Stimulated activated naive CD8-positive, alpha-beta T cell treated with anti-CD3 and anti-CD28 coated beads, Interleukin-15, amount 100 ng/mL, for 72 hours (primary cell): ENCODE measurements at regions not wholly inside any gene's neighbourhood (a gene's known extent, or its start where the extent isn't known, plus 50 kb on each side); places are given as distances from the start of the nearest gene placed in this dataset.

Experiments
- ATAC-seq: fragments of 150-1000 bp; cut with Tn5 transposase; 2 replicates; pipeline ENCODE4 v1.10.0; 2021; ENCODE audit warnings: mild to moderate bottlenecking, moderate library complexity
- DNase-seq, 2 donors: peaks; one replicate each; pipeline ENCODE4 v3.0.0; 2021 to 2022
- H3K27ac Mint-ChIP-seq, 2 donors: one replicate each; pipeline ENCODE4 v1.8.0; 2022; ENCODE audit warnings: mild to moderate bottlenecking in 2 of 2, mixed read lengths in 2 of 2, moderate library complexity in 2 of 2
- H3K27me3 Mint-ChIP-seq: one replicate; pipeline ENCODE4 v1.8.0; 2022; ENCODE audit warnings: mixed read lengths
- H3K4me1 Mint-ChIP-seq: one replicate; pipeline ENCODE4 v1.8.0; 2022; ENCODE audit warnings: mild to moderate bottlenecking, mixed read lengths
- H3K4me3 Mint-ChIP-seq, 2 donors: one replicate each; pipeline ENCODE4 v1.8.0; 2022; ENCODE audit warnings: mild to moderate bottlenecking in 2 of 2, mixed read lengths in 2 of 2, moderate library complexity in 1 of 2
- H3K9me3 Mint-ChIP-seq, 2 donors: one replicate each; pipeline ENCODE4 v1.8.0; 2022; ENCODE audit warnings: mixed read lengths in 2 of 2

DNA sequence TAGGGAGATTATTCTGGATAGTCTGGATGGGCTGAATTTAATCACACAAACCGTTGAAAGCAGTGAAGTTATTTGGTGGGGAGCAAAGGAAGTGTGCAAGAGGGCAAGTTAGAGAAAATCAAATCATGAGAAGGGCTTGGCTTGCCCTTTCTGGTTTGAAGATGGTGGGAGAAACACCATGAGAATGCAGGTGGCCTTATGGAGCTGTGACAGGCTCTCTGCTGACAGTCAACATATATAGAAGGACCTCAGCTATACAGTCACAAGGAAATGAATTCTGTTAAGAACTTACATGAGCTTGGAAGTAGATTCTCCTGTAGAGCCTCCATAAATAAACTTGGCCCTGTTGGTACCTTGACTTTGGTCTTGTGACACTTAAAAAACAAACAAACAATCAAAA lies 72.3 kb downstream of the GMNC start:
- Mint-ChIP-seq H3K9me3 (peaks cover 0 to 5% of the 10 kb centered on the region in 2 donors), H3K27ac (no peak overlapping the region), H3K4me3 (no peak overlapping the region), H3K27me3 (no peaks in the 10 kb centered on the region), H3K4me1 (no peaks in the 10 kb centered on the region)
- no peak for DNase-seq
- no peak for ATAC-seq

DNA sequence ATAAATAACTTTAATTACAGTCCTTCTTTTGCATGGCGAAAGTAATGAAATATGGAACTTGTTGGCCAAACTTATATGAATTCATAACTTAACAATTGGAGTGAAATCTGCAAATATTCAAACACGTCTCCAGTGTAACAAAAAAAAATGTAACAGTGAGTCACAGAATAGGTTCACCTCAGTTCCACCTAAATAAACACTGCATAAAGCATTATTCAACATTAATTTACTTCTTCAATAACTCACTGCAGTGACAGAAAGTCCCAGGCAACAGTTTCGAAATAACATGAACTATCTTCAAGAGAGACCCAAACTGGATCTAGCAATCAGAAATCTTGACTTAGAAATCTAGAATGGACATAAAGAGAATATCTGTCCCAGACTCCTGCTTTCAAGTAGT lies 75.6 kb downstream of the GMNC start:
- DNase-seq = no peak
- peaks cover 0 to 5% of the 10 kb centered on the region in 2 donors for H3K9me3 Mint-ChIP-seq
- no peak for ATAC-seq
- no peaks in the 10 kb centered on the region for H3K4me1 Mint-ChIP-seq
- H3K4me3 Mint-ChIP-seq = no peak overlapping the region
- H3K27ac Mint-ChIP-seq = no peak overlapping the region
- H3K27me3 Mint-ChIP-seq = no peaks in the 10 kb centered on the region

DNA sequence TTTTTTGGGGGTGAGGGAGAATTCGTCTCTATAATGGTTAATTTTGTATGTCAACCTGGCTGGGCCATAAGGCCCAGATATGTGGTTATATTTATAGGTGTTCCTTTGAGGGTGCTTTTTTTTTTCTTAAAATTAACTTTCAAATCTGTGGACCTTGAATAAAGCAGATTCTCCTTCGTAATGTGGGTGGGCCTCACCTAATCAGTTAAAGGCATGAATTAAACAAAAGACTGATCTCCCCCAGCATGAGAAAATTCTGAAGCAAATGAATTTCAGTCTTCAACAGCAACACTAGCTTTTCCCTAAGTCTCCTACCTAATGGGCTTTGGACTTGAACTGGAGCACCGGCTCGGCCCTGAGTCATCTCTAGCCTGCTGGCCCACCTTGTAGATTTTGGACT lies 77.4 kb downstream of the GMNC start:
- H3K4me1 Mint-ChIP-seq = no peaks in the 10 kb centered on the region
- no peak overlapping the region for H3K4me3 Mint-ChIP-seq
- DNase-seq (no peak), ATAC-seq (no peak)
- H3K27ac Mint-ChIP-seq = no peak overlapping the region
- H3K27me3 Mint-ChIP-seq = no peaks in the 10 kb centered on the region
- H3K9me3 Mint-ChIP-seq = peaks cover 0 to 5% of the 10 kb centered on the region in 2 donors

DNA sequence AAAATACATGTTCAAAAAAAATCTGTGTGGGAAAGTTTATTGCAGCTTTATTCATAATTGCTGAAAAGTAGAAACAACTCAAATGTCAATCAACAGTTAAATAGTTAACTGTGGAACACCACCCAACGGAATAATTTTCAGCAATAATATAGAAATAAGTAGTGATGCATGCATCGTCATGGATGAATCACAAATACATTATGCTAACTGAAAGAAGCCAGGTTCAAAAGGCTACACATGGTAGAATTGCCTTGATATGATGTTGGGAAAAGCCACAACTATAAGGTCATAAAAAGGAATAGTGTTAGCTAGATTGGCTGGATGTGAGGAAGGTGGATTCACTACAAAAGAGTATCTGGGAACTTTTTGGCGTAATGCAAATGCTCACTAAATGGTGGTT lies 82.0 kb downstream of the GMNC start:
- Mint-ChIP-seq H3K27ac (no peak overlapping the region), H3K27me3 (no peaks in the 10 kb centered on the region), H3K9me3 (no peaks in the 10 kb centered on the region), H3K4me1 (no peaks in the 10 kb centered on the region), H3K4me3 (no peak overlapping the region)
- DNase-seq (no peak), ATAC-seq (no peak)

DNA sequence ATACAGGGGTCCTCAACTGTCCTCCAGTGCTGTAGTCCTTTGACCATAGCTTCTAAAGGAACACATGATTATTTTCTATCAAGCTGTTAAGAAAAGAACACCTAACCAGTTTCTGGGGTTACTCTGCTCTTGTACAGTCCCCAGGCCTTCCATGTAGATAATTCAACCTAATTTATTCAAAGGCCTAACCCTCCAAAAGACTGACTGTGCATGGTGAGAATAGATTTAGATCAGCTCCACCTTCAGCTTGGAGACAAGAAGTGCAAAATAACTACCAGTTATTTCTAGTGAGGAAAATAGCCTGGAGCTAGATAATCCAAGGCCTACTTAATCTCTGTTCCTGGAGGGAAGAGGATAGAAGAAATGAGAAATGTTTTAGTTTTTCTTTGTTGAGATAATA lies 87.9 kb downstream of the GMNC start:
- Mint-ChIP-seq H3K27me3 (no peaks in the 10 kb centered on the region), H3K9me3 (peaks cover 20 to 26% of the 10 kb centered on the region in 2 donors), H3K27ac (no peak overlapping the region), H3K4me1 (no peaks in the 10 kb centered on the region), H3K4me3 (no peak overlapping the region)
- ATAC-seq = no peak
- no peak for DNase-seq

DNA sequence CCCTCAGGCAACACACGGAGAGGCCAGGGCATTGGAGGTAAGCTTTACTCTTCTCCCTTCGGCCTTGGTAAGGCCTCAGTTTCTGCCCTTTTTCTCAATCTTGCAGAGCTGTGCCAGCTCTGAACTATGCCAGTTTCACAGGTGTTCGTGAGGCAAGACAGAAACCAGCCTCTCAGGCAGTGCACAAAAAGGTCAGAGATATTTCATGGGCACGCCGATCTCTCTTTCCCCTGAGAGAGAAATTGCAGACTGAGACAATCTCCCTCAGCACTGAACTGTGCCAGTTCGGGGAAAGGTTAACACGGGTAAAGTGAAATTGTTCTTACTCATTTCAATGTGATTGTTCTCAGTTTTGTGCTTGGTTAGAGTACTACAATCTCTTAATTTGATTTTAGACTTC lies 88.5 kb downstream of the GMNC start:
- Mint-ChIP-seq H3K4me3 (no peak overlapping the region), H3K27ac (no peak overlapping the region), H3K27me3 (no peaks in the 10 kb centered on the region), H3K4me1 (no peaks in the 10 kb centered on the region), H3K9me3 (peaks cover 20 to 26% of the 10 kb centered on the region in 2 donors)
- DNase-seq = no peak
- no peak for ATAC-seq

DNA sequence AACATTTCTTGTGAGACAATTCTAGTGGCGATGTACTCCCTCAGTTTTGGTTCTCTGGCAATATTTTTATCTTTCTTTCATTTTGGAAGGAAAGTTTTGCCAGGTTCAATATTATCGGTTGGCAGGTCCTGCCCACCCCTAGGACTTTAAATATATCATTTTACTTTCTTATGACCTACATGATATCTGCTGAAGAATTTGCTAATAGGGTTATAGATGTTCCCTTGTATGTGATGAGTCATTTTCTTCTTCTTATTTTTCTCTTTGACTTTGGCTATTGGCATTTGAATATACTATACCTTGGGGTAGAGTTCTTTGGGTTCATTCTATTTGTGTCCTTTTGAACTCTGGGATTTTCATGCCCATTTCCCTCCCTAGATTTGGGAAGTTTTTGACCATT lies 89.7 kb downstream of the GMNC start:
- Mint-ChIP-seq H3K4me1 (no peaks in the 10 kb centered on the region), H3K27ac (no peak overlapping the region), H3K4me3 (no peak overlapping the region), H3K27me3 (no peaks in the 10 kb centered on the region), H3K9me3 (peaks cover 20 to 26% of the 10 kb centered on the region in 2 donors)
- ATAC-seq (no peak), DNase-seq (no peak)

DNA sequence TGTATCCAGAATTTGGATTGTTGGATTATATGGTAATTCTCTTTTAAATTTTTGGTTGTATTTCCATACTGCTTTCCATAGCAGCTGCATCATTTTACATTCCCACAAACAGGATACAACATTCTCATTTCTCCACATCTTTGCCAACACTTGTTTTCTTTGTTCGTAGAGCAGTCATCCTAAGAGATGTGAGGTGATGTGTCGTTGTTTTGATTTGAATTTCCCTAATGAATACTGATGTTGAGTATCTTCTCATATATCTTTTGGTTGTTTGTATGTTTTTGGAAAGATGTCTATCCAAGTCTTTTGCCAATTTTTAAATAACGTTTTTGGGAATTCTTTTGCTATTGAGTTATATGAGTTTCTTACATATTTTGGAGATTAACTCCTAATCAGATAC lies 93.6 kb downstream of the GMNC start:
- no peaks in the 10 kb centered on the region for H3K4me1 Mint-ChIP-seq
- peaks cover 15 to 19% of the 10 kb centered on the region in 2 donors for H3K9me3 Mint-ChIP-seq
- DNase-seq = no peak
- no peak for ATAC-seq
- no peaks in the 10 kb centered on the region for H3K27me3 Mint-ChIP-seq
- no peak overlapping the region for H3K27ac Mint-ChIP-seq
- H3K4me3 Mint-ChIP-seq = no peak overlapping the region

DNA sequence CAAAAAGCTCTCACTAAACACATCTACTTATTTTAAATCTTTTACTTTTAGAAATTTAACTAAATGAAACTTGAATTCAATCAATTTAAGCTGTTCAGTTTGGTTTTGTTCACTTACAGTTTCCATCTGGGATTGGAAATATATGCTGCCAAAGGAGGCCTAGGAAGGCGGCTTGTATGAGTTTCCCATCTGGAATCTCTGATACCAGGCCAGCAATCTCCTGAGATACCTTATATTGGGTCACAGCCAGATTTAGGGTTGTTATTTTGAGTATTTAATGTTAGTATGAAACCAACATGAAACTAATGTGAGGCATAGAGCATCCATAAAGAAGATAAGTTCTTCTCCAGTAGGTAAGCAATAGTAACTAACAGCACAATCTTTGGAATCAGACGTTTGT lies 94.6 kb downstream of the GMNC start:
- Mint-ChIP-seq H3K9me3 (peaks cover 5 to 8% of the 10 kb centered on the region in 2 donors), H3K4me1 (no peaks in the 10 kb centered on the region), H3K27me3 (no peaks in the 10 kb centered on the region), H3K4me3 (no peak overlapping the region), H3K27ac (no peak overlapping the region)
- DNase-seq = no peak
- no peak for ATAC-seq

DNA sequence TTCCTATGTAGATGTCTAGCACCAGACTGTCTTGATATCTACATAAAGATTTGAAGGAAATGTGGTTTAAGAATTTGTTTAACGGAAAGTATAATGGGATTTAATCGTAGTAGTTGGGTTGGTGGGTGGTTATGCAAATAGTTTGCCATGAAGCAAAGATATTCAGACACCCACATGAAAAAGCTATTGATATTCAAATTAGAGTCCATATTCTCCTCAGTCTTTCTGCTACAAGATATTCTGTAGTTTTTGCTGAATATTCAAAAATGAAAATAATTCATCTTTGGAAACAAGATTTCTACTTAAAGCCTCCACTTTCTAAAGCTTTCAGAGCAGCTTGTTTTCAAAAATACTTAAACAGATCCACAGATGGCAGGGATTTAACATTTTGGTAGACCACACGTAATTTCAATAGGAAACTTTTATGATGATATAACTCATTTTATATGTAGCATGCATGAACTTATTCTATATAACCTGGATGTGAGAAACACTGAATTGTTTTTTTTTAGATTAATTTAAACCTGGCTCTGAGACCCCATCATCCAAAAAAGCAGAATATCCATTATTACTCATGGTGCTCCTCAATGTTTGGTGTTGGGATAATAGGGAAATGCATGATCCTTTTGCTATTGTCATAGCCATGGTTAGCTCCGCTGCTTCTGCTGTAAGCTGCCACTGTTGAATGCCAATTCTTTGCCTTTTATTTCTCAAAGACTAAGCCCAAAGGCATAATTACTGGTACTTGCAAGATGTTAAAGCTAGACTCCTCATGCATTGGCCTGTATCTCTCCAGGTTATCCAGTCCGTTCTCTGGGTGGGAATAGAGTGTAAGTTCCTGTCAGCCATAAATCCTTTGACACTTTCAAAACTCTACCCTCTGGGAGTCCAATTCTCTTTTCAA lies 98.0 kb downstream of the GMNC start:
- Mint-ChIP-seq H3K27ac (no peak overlapping the region), H3K4me1 (no peaks in the 10 kb centered on the region), H3K4me3 (no peak overlapping the region), H3K9me3 (no peaks in the 10 kb centered on the region), H3K27me3 (peaks cover 3% of the 10 kb centered on the region)
- ATAC-seq = no peak
- DNase-seq = no peak

DNA sequence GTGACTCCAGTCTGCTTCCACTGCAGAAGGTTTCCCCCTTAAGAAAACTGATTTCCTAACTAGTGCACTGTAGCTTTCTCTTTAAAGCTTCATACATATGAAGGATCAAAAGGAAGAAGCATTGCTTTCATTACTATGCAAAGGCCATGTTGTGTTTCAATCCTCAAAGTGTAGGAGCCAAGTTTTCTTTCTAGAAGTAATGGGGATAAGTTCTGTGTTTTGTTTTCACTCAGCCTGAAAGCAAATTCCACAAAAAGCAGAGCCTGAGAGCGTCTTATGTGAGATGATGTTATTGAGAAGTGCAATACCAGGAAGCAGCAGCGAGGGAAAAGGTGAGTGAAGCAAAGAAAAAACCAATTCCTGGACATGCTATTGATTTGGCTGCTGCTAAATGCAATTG lies 99.7 kb downstream of the GMNC start:
- Mint-ChIP-seq H3K4me3 (no peak overlapping the region), H3K4me1 (no peaks in the 10 kb centered on the region), H3K9me3 (no peaks in the 10 kb centered on the region), H3K27me3 (peaks cover 10% of the 10 kb centered on the region), H3K27ac (no peak overlapping the region)
- no peak for ATAC-seq
- DNase-seq = no peak

DNA sequence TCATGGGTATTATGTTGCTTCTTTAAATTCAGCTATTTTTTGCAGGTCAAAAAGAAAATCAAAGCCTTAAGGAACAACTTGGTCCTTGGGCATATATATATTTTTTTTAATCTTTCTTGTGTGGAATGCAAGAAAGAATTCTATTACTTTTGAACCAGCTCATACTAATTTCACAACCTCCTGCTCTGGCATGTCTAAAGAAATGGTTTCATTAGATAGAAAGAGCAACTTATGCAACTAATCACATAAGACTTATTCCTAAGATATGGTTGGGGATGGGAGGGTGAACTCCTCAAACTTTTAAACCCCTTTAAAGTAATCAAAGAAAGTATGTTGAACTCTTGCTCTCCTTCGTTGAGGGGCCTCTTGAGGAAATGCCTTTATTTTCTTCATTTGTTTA lies 114.9 kb downstream of the GMNC start:
- Mint-ChIP-seq H3K4me1 (no peaks in the 10 kb centered on the region), H3K27ac (no peak overlapping the region), H3K4me3 (no peak overlapping the region), H3K27me3 (no peaks in the 10 kb centered on the region), H3K9me3 (no peaks in the 10 kb centered on the region)
- DNase-seq = no peak
- no peak for ATAC-seq

DNA sequence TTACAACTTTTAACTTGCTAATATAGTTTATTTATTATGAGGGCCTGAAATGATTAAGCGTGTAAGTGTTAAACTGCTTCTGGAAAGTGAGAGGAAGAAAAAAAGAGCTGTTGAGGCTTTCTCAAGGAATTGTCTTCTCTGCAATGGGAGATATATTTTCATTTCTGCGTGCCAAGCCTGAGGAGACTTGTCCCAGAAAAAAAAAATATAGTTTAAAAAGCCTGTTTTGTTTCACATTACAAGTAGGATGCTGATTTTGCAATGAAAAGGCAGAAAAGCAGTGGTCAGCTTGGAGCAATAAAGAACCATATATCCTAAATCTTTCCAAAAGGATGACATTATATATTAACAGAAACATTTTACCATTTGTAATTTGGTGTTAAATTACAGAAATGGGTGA lies 115.5 kb downstream of the GMNC start:
- no peaks in the 10 kb centered on the region for H3K9me3 Mint-ChIP-seq
- no peak overlapping the region for H3K27ac Mint-ChIP-seq
- H3K4me1 Mint-ChIP-seq = no peaks in the 10 kb centered on the region
- no peak for DNase-seq
- ATAC-seq = no peak
- H3K27me3 Mint-ChIP-seq = no peaks in the 10 kb centered on the region
- no peak overlapping the region for H3K4me3 Mint-ChIP-seq

DNA sequence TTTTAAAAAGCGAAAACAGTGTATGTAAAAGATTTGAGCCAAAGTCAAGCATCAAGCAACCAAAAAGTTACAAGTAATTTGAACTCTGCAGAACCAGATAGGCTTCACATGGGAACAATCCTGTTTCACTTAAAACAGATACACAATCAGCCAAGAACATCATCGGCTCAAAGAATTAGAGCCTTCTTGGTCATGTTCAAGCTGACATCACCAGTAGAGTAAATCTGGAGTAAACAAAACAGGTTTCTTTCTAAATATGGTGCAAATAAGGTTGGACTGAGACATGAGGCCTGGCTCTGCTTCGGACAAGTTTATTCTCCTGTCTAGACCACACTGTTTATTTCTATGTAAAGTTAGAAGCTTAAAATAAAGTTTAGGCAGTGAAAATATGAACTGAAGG lies 116.0 kb downstream of the GMNC start:
- Mint-ChIP-seq H3K4me1 (no peaks in the 10 kb centered on the region), H3K9me3 (no peaks in the 10 kb centered on the region), H3K4me3 (no peak overlapping the region), H3K27ac (no peak overlapping the region), H3K27me3 (no peaks in the 10 kb centered on the region)
- no peak for DNase-seq
- ATAC-seq = no peak

DNA sequence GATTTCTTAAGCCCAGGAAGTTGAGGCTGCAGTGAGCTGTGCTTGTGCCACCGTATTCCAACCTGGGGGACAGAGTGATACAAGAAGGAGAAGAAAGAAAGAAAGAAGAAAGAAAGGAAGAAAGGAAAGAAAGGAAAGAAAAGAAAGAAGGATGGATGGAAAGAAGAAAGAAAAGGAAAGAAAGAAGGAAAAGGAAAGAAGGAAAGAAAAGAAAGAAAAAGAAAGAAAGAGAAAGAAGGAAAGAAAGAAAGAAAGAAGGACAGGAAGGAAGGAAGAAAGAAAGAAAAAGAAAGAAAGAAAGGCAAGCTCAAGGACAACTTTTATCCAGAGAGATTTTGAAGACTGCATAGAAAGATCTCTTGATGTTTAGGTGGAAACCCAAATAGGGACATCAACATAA lies 120.7 kb downstream of the GMNC start:
- DNase-seq (no peak), ATAC-seq (no peak)
- Mint-ChIP-seq H3K9me3 (no peaks in the 10 kb centered on the region), H3K4me3 (no peak overlapping the region), H3K27ac (no peak overlapping the region), H3K27me3 (no peaks in the 10 kb centered on the region), H3K4me1 (no peaks in the 10 kb centered on the region)

DNA sequence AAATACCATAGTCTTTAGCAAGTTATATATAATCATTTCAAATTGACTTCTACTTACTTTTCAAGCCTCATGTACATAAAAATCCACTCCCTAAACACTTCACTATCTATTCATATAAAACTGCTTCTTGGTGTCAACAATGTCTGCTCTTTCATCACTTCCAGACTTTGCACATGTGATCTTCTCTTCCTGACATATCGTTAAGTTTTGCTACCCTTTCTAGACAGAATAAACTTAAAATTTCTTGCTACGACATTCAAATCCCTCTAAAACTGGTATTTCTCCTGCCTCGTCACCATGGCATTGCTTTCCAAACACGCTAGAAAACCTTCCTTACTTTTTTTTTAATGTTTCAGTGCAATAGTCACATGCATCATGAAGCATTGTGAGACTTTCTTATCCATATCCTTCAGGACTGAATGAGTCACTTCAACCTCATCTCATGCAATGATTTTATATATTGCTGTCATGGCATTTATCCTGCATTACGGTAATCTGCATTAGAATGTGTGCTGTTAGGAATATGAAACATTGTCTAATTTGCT lies 122.8 kb downstream of the GMNC start:
- Mint-ChIP-seq H3K27me3 (no peaks in the 10 kb centered on the region), H3K4me1 (no peaks in the 10 kb centered on the region), H3K4me3 (no peak overlapping the region), H3K27ac (no peak overlapping the region), H3K9me3 (no peaks in the 10 kb centered on the region)
- ATAC-seq = no peak
- DNase-seq = no peak
